ENCODE measurements at regions not wholly inside any gene's neighbourhood (a gene's known extent, or its start where the extent isn't known, plus 50 kb on each side); places are given as distances from the start of the nearest gene placed in this dataset.

GRCh38 chr15:93150910-93151881 is 62.2 kb upstream of the RGMA start:
- DNase-seq = peak; percentile 50

- DNase-seq = no peak
Measured at GRCh38 chr15:93146601-93147000, 57.6 kb upstream of the RGMA start.

- DNase-seq = no peak
Measured at GRCh38 chr15:93146196-93146595, 57.2 kb upstream of the RGMA start.

DNA sequence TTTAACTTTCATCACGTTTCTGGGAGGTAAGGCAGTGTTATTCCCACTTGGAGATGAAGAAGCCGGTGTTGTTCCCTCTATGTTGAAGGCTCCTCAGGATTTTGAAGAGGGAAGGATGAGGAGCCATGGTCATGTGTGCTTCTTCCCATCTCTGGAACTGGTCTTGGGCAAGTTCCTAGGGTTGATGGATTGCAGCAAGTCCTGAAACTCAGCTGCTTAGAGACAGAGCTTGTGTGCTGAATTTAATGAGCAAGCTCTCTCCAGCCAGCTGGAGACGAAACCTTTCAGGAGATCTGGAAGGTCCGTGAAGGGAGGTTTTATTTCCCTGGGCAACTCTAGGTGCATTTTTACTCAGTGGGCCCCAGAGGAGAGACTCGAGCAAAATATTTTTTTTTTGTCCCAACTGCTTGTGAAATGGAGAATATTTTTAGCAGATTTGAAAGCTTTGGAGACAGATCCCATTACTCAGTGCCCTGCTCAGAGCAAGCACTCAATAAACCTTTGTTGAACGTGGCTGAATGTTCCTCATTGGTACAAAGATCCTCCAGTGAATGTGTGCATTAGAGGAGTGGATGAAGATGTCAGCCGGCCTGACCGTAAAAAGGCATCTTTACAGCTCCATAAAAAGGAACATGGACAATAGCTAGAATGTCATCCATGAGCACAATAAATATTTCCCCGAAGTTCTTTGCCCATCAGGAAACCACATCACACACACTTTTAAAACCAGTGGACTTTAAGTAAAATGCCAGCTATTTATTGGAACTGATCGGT is 55.6 kb upstream of the RGMA start:
- DNase-seq = no peak

GRCh38 chr15:93143186-93143585 is 54.2 kb upstream of the RGMA start:
- no peak for DNase-seq

DNA sequence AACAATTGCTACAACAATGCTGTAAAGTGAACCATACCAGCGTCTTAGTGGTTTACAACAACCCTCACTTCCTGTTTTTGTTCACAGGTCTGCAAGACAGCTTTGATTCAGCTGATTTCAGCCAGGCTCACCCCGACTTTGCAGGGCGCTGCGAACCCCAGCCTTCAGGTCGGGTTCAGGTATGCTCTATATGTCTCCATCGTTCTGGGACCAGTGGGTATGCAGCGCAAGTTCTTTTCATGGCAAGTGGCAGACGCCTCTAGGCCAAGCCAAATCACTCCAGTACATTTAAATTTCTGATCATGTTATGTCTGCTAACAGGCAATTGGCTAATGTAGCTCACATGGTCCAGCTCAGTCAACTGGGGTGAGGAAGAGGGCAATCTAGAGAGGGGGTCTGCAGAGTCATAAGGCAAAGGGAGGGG is 52.4 kb upstream of the RGMA start:
- no peak for DNase-seq

DNA sequence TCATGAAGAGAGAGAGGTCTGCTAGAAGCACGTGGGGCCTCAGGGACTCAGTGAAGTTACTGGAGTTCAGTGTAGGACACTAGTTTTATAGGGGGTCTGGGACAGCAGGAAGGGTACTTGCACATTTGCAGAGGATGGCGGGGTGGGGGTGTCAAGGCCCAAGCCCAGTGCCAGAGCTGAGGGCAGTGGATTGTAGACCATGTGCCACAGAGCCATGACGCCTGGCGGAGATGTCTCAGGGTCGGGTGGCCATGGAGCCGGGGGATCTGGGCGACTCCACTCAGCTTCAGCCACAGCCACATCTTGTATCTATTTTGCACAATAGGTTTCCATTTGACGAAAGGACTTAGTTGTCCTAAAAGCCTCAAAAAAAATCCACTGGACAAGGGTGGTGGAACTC is 50.4 kb upstream of the RGMA start:
- no peak for DNase-seq

DNA sequence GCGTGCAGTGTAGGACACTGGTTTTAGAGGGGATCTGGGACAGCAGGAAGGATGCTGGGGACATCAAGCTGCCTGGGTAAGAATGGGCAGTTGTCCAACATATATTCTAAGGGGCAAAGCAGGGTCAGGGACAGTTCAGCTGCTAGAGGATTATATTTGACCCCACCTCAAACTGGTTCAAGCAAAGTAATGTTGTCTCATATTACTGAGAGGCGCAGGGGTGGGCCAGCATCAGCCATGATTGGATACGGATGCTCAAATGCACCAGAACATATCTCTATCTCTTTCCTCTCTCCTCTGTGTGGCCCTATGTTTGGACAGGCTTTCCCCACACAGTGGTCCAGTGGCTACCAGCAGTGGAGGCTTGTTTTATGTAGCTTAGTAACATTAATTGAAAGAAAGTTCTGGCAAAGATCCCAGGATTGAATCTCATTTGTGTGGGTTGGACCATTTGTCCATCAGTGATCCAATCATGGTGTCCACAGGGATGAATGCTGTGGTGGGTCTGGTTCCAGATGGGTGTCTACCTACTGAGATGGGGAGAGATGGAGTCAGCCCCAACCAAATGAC is 49.8 kb upstream of the RGMA start:
- no peak for DNase-seq

Data from fibroblast of skin of scalp (primary cell).